Spleen (tissue), 11 donors: ENCODE measurements at regions not wholly inside any gene's neighbourhood (a gene's known extent, or its start where the extent isn't known, plus 50 kb on each side); places are given as distances from the start of the nearest gene placed in this dataset.

Source experiments
- DNase-seq: peaks from one replicate; pipeline ENCODE4 v3.0.0-alpha.2; 2020
- H3K27ac ChIP-seq, 8 donors: fragments of 200-600 bp; sonication (generic) in 7 of 8; 1 replicate in 4 of 8; 2 replicates in 4 of 8; pipeline versions ENCODE4 v1.5.0 to v1.8.0; 2016 to 2021; ENCODE audit warnings: inconsistent platforms in 4 of 8, mild to moderate bottlenecking in 4 of 8, moderate library complexity in 1 of 8
- H3K27me3 ChIP-seq, 7 donors: fragments of 200-600 bp; sonication (generic) in 6 of 7; replicated peaks in 1 of 7; 1 replicate in 4 of 7; 2 replicates in 3 of 7; pipeline versions ENCODE4 v1.5.0 to v1.8.0; 2016 to 2021; ENCODE audit warnings: inconsistent platforms in 3 of 7, mild to moderate bottlenecking in 1 of 7
- H3K36me3 ChIP-seq, 6 donors: fragments of 200-600 bp; sonication (generic) in 5 of 6; 1 replicate in 4 of 6; 2 replicates in 2 of 6; pipeline versions ENCODE4 v1.5.0 to v1.8.0; 2016 to 2021; ENCODE audit warnings: inconsistent platforms in 2 of 6
- H3K4me1 ChIP-seq, 6 donors: fragments of 200-600 bp; sonication (generic) in 5 of 6; 1 replicate in 3 of 6; 2 replicates in 3 of 6; pipeline versions ENCODE4 v1.5.0 to v1.8.0; 2016 to 2021; ENCODE audit warnings: inconsistent platforms in 3 of 6
- H3K4me3 ChIP-seq, 8 donors: fragments of 200-600 bp; sonication (generic) in 7 of 8; 1 replicate in 4 of 8; 2 replicates in 4 of 8; pipeline versions ENCODE4 v1.5.0 to v1.8.0; 2016 to 2021; ENCODE audit warnings: inconsistent platforms in 4 of 8, mild to moderate bottlenecking in 4 of 8, moderate library complexity in 2 of 8
- H3K9me3 ChIP-seq, 8 donors: fragments of 200-600 bp; sonication (generic) in 7 of 8; 1 replicate in 4 of 8; 2 replicates in 4 of 8; pipeline versions ENCODE4 v1.5.0 to v1.8.0; 2016 to 2021; ENCODE audit warnings: inconsistent platforms in 4 of 8
- POLR2A ChIP-seq, 3 donors: fragments of 450-650 bp; IDR thresholded peaks; one replicate each; pipeline ENCODE4 v1.5.1; 2017; ENCODE audit warnings: antibody characterized with exemption in 3 of 3, mild to moderate bottlenecking in 1 of 3
- POLR2AphosphoS5 ChIP-seq, 3 donors: sonication (generic); formaldehyde crosslinking; IDR thresholded peaks; one replicate each; pipeline ENCODE4 v1.5.1; 2017; ENCODE audit warnings: antibody characterized with exemption in 3 of 3
- WGBS, 5 donors: extraction: QIAGEN DNeasy Blood & Tissue Kit in 3 of 5; methylation state at CpG; one replicate each; pipeline versions ENCODE4 v1.1.5 to v1.1.7; 2013 to 2018; 5-methylcytosine and 5-hydroxymethylcytosine counted together
- intact Hi-C: fragments of 100-400 bp; cut with DNase I; formaldehyde crosslinking; loops from one replicate; pipeline ENCODE4 v1.15.0; 2023; ENCODE audit warnings: low total_unique reads
- TF ChIP-seq, protein P1 (sequence below), 11 experiments: fragments of 200-600 bp in 7 of 11; fragments of 450-650 bp in 4 of 11; sonication (generic) in 4 of 11; IDR thresholded peaks in 8 of 11; conservative IDR thresholded peaks in 3 of 11; 1 replicate in 7 of 11; 2 replicates in 4 of 11; pipeline versions ENCODE4 v1.4.0 to v1.8.0; 2016 to 2021; ENCODE audit warnings: antibody characterized with exemption in 11 of 11, inconsistent platforms in 4 of 11, mild to moderate bottlenecking in 1 of 11
- donor health status: healthy with polysubstance abuse.
- donor health status: DM: no; HTN: no; CAD: no; lungs with moderate emphysema.
- donor health status: DM: no; HTN: no; CAD: no.
- donor health status: Bipolar disorder and iron deficiency.
- donor health status: healthy.
- donor health status: DM: no; HTN: no; CAD: no.
- donor health status: DM: yes; HTN: yes; CAD: no.

DNA sequence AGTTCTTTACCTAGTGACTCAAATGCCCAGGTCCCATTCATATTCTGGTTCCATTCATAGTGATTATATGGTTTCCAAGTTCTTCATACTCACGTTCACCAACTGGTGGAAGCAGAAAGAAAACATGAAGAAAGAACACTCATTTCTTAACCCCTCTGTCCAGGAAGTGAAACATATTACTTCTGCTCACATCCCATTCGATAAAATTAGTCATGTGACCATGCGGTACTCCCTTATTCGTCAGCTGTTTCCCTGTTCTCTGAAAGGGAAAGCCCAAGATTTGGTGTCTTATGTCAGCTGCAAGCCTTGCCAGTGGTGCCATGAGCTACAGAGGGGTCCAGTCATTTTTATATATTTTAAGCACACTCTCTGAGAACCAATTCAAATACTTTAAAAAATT is 387.0 kb upstream of the DMAC1 start:
- TF ChIP-seq, protein P1, sequence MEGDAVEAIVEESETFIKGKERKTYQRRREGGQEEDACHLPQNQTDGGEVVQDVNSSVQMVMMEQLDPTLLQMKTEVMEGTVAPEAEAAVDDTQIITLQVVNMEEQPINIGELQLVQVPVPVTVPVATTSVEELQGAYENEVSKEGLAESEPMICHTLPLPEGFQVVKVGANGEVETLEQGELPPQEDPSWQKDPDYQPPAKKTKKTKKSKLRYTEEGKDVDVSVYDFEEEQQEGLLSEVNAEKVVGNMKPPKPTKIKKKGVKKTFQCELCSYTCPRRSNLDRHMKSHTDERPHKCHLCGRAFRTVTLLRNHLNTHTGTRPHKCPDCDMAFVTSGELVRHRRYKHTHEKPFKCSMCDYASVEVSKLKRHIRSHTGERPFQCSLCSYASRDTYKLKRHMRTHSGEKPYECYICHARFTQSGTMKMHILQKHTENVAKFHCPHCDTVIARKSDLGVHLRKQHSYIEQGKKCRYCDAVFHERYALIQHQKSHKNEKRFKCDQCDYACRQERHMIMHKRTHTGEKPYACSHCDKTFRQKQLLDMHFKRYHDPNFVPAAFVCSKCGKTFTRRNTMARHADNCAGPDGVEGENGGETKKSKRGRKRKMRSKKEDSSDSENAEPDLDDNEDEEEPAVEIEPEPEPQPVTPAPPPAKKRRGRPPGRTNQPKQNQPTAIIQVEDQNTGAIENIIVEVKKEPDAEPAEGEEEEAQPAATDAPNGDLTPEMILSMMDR (IDR thresholded peaks at IDR 0.05 in 8 of 11, conservative IDR thresholded peaks at IDR 0.05 in 3 of 11), result no peak
- TF ChIP-seq POLR2AphosphoS5 (IDR thresholded peaks at IDR 0.05), result no peak
- no peak for TF ChIP-seq POLR2A (IDR thresholded peaks at IDR 0.05)
- WGBS, 5 donors, result 69 to 88% (median 76%) methylated on average over 4 of the region's 4 CpGs
- no peaks in the 10 kb centered on the region for H3K27me3 ChIP-seq

DNA sequence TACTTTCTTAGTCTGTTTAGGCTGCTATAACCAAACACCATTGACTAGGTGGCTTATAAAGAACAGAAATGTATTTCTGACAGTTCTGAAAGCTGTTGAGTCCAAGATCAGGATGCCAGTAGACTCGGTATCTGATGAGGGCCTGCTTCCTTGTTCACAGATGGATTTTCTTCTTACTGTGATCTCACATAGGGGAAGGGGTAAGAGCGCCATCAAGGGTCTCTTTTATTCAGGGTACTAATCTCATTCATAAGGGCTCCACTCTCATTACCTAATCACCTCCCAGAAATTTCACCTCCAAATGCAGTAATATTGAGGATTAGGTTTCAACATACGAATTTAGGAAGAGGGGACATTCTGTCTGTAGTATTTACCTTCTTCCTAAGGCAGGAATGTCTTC is 384.0 kb upstream of the DMAC1 start:
- Histone ChIP-seq H3K9me3 (no peaks in the 10 kb centered on the region), H3K36me3 (no peaks in the 10 kb centered on the region), H3K27me3 (no peaks in the 10 kb centered on the region), H3K27ac (no peak overlapping the region), H3K4me3 (no peak overlapping the region), H3K4me1 (no peaks in the 10 kb centered on the region)
- TF ChIP-seq, protein P1 (IDR thresholded peaks at IDR 0.05 in 8 of 11, conservative IDR thresholded peaks at IDR 0.05 in 3 of 11), result no peak
- TF ChIP-seq POLR2A (IDR thresholded peaks at IDR 0.05), result no peak
- no peak for TF ChIP-seq POLR2AphosphoS5 (IDR thresholded peaks at IDR 0.05)
- 68 to 89% (median 73%) methylated on average over 3 of the region's 3 CpGs for WGBS, 5 donors
- DNase-seq, result no peak
- intact Hi-C loops, result no loop called here

More for the DNA sequence above, 387.0 kb upstream of the DMAC1 start:
- Histone ChIP-seq H3K36me3 (no peaks in the 10 kb centered on the region), H3K9me3 (peaks cover 0 to 15% (median 7%) of the 10 kb centered on the region in 8 donors), H3K4me1 (no peaks in the 10 kb centered on the region), H3K27ac (no peak overlapping the region), H3K4me3 (no peak overlapping the region)
- no peak for DNase-seq
- intact Hi-C loops, result no loop called here

DNA sequence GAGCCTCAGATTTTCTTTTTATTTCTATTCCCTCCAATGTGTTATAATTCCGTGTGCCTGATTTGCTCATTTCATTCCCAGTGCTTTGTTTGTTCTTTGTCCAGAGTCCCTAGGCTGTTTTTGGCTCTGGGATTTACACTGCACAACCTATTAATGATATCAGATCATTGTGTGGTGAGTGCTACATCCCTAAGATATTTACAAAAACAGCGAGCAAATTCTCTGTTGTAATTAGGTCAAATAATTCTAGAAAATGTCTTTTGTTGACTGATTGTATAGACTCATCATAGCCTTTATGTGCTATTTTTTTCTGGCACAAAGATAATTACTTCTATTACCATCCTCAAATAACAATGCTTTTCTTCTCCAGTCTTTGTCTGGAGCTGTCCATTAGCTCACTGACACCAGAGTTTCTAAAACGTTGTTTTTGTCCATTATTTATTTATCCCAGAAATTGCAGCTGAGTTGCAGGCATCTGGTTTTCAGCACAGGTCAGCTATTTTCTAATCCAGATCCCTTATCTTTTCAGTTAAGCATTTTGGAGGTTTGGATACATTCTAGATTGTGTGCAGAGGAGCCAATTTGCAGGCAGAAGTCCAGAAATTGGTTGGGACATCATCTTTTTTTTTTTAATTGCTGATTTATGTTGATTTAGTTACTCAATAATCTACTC is 379.9 kb upstream of the DMAC1 start:
- Histone ChIP-seq H3K9me3 (no peaks in the 10 kb centered on the region), H3K27me3 (no peaks in the 10 kb centered on the region), H3K27ac (no peak overlapping the region), H3K4me1 (no peaks in the 10 kb centered on the region), H3K36me3 (no peaks in the 10 kb centered on the region), H3K4me3 (no peak overlapping the region)
- DNase-seq, result no peak
- 41 to 83% (median 71%) methylated on average over 3 of the region's 3 CpGs for WGBS, 5 donors
- intact Hi-C loops, result no loop called here
- TF ChIP-seq, protein P1 (IDR thresholded peaks at IDR 0.05 in 8 of 11, conservative IDR thresholded peaks at IDR 0.05 in 3 of 11), result no peak
- TF ChIP-seq POLR2A (IDR thresholded peaks at IDR 0.05), result no peak
- no peak for TF ChIP-seq POLR2AphosphoS5 (IDR thresholded peaks at IDR 0.05)

DNA sequence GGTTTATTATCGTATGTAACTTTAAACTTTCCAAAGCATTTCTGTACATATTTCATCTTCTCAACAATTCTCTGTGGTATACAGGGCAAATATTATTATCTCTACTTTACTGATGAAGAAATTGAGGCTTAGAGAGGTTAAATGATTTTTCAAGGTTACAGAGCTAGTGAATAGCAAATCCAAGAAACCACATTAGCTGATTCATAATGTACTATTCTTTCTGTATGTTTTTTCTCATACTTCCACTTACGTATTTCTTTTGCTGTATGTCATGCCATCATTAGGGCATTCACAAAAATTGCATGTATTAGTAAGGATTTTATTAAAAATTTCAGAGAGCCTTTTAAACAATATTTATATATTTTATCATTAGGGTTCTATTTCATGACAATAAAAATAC is 372.4 kb upstream of the DMAC1 start:
- no peak overlapping the region for H3K27ac ChIP-seq
- TF ChIP-seq, protein P1 (IDR thresholded peaks at IDR 0.05 in 8 of 11, conservative IDR thresholded peaks at IDR 0.05 in 3 of 11), result no peak
- no peak for TF ChIP-seq POLR2A (IDR thresholded peaks at IDR 0.05)
- TF ChIP-seq POLR2AphosphoS5 (IDR thresholded peaks at IDR 0.05), result no peak
- no peaks in the 10 kb centered on the region for H3K9me3 ChIP-seq
- H3K4me1 ChIP-seq, result no peaks in the 10 kb centered on the region
- no peaks in the 10 kb centered on the region for H3K36me3 ChIP-seq
- no peak overlapping the region for H3K4me3 ChIP-seq
- 80 to 92% (median 86%) methylated on average over 2 of the region's 2 CpGs for WGBS, 5 donors
- no peaks in the 10 kb centered on the region for H3K27me3 ChIP-seq
- no peak for DNase-seq
- intact Hi-C loops, result no loop called here
